ENCODE measurements at regions not wholly inside any gene's neighbourhood (a gene's known extent, or its start where the extent isn't known, plus 50 kb on each side); places are given as distances from the start of the nearest gene placed in this dataset.
A peak's percentile ranks its signal among the peaks of the same experiment; 100 is the strongest.

GRCh38 chr2:118197011-118197675 lies 108.9 kb downstream of the INSIG2 start:
- H4K20me1 ChIP-seq (ENCODE audit: insufficient read depth, low read length) = no peaks in the 10 kb centered on the region
- H3F3A ChIP-seq (ENCODE audit: insufficient read depth, low read length) = no peaks in the 10 kb centered on the region
- H2AFZ ChIP-seq (ENCODE audit: low read length) = no peak overlapping the region
- no peaks in the 10 kb centered on the region for H3K36me3 ChIP-seq (ENCODE audit: insufficient read depth, low read length)
- H3K79me2 ChIP-seq (ENCODE audit: insufficient read depth, low read length) = no peaks in the 10 kb centered on the region
- no peak overlapping the region for H3K27ac ChIP-seq (ENCODE audit: low read depth, low read length, poor library complexity, severe bottlenecking)
- no peak overlapping the region for H3K9ac ChIP-seq (ENCODE audit: low read length)
- no peak overlapping the region for H3K4me2 ChIP-seq (ENCODE audit: low read length)
- no peaks in the 10 kb centered on the region for H3K9me2 ChIP-seq (ENCODE audit: low read depth, low read length)
- no peaks in the 10 kb centered on the region; the same call in 1 of the 2 replicates for H3K27me3 ChIP-seq (ENCODE audit: insufficient read depth, low read length)
- TF ChIP-seq CTCF (IDR thresholded peaks at IDR 0.05; ENCODE audit: low read length) = no peak
- TF ChIP-seq EZH2 (IDR thresholded peaks at IDR 0.05; ENCODE audit: borderline replicate concordance, low read length) = no peak
- no peaks in the 10 kb centered on the region for H3K9me3 ChIP-seq (ENCODE audit: low read length)
- H3K4me1 ChIP-seq (ENCODE audit: insufficient read depth, low read length, severe bottlenecking) = no peaks in the 10 kb centered on the region
- H3K4me3 ChIP-seq (ENCODE audit: low read depth, low read length, poor library complexity, severe bottlenecking) = no peak overlapping the region

GRCh38 chr2:118190474-118190873 lies 102.2 kb downstream of the INSIG2 start:
- Histone ChIP-seq H3K79me2 (ENCODE audit: insufficient read depth, low read length) (no peaks in the 10 kb centered on the region), H3K27me3 (ENCODE audit: insufficient read depth, low read length) (no peaks in the 10 kb centered on the region), H3K4me3 (ENCODE audit: low read depth, low read length, poor library complexity, severe bottlenecking) (no peak overlapping the region), H3F3A (ENCODE audit: insufficient read depth, low read length) (no peaks in the 10 kb centered on the region), H3K4me1 (ENCODE audit: insufficient read depth, low read length, severe bottlenecking) (peaks cover 9% of the 10 kb centered on the region), H3K4me2 (ENCODE audit: low read length) (no peak overlapping the region), H2AFZ (ENCODE audit: low read length) (no peak overlapping the region), H3K9ac (ENCODE audit: low read length) (no peak overlapping the region), H3K9me2 (ENCODE audit: low read depth, low read length) (no peaks in the 10 kb centered on the region), H3K27ac (ENCODE audit: low read depth, low read length, poor library complexity, severe bottlenecking) (no peak overlapping the region), H3K9me3 (ENCODE audit: low read length) (no peaks in the 10 kb centered on the region), H4K20me1 (ENCODE audit: insufficient read depth, low read length) (no peaks in the 10 kb centered on the region), H3K36me3 (ENCODE audit: insufficient read depth, low read length) (no peaks in the 10 kb centered on the region)
- no peak for TF ChIP-seq CTCF (IDR thresholded peaks at IDR 0.05; ENCODE audit: low read length)
- no peak for TF ChIP-seq EZH2 (IDR thresholded peaks at IDR 0.05; ENCODE audit: borderline replicate concordance, low read length)

- Histone ChIP-seq H3K9ac (ENCODE audit: low read length) (no peak overlapping the region; the same call in 1 of the 2 replicates), H3K4me2 (ENCODE audit: low read length) (peak overlapping the region; percentile 80), H3F3A (ENCODE audit: insufficient read depth, low read length) (no peaks in the 10 kb centered on the region), H3K9me3 (ENCODE audit: low read length) (no peaks in the 10 kb centered on the region), H4K20me1 (ENCODE audit: insufficient read depth, low read length) (no peaks in the 10 kb centered on the region), H2AFZ (ENCODE audit: low read length) (peak overlapping the region; percentile 96; the same call in 1 of the 2 replicates), H3K9me2 (ENCODE audit: low read depth, low read length) (no peaks in the 10 kb centered on the region), H3K27me3 (ENCODE audit: insufficient read depth, low read length) (no peaks in the 10 kb centered on the region), H3K4me1 (ENCODE audit: insufficient read depth, low read length, severe bottlenecking) (peaks cover 15% of the 10 kb centered on the region), H3K79me2 (ENCODE audit: insufficient read depth, low read length) (no peaks in the 10 kb centered on the region), H3K4me3 (ENCODE audit: low read depth, low read length, poor library complexity, severe bottlenecking) (peak overlapping the region; percentile 71), H3K27ac (ENCODE audit: low read depth, low read length, poor library complexity, severe bottlenecking) (no peak overlapping the region), H3K36me3 (ENCODE audit: insufficient read depth, low read length) (no peaks in the 10 kb centered on the region)
- TF ChIP-seq CTCF (IDR thresholded peaks at IDR 0.05; ENCODE audit: low read length) (no peak), EZH2 (IDR thresholded peaks at IDR 0.05; ENCODE audit: borderline replicate concordance, low read length) (no peak)
These were observed 98.6 kb downstream of the INSIG2 start for GRCh38 chr2:118186858-118187254.
